ENCODE measurements at regions not wholly inside any gene's neighbourhood (a gene's known extent, or its start where the extent isn't known, plus 50 kb on each side); places are given as distances from the start of the nearest gene placed in this dataset.

GRCh38 chr1:192937128-192937527, 122.0 kb downstream of the UCHL5 start:
- CTCF ChIA-PET = no interaction called here
- no peak for DNase-seq (ENCODE audit: low read depth, low spot score)
- H3K4me3 ChIP-seq (ENCODE audit: low read depth, low read length) = no peak overlapping the region
- no peak for TF ChIP-seq CTCF (IDR thresholded peaks at IDR 0.05; ENCODE audit: insufficient read depth, low read length, missing control alignments)
- POLR2A ChIA-PET = no interaction called here

GRCh38 chr1:192939440-192939839, 119.7 kb downstream of the UCHL5 start:
- ChIA-PET CTCF (interaction anchor here (0.7 kb wide), 1 partner anchor 32 kb away, joined by 4 read pairs; no protein-coding TSS in a partner anchor), POLR2A (no interaction called here)
- H3K4me3 ChIP-seq (ENCODE audit: low read depth, low read length) = no peak overlapping the region
- no peak for TF ChIP-seq CTCF (IDR thresholded peaks at IDR 0.05; ENCODE audit: insufficient read depth, low read length, missing control alignments)
- no peak for DNase-seq (ENCODE audit: low read depth, low spot score)

- no peak for DNase-seq (ENCODE audit: low read depth, low spot score)
- CTCF ChIA-PET = no interaction called here
- H3K4me3 ChIP-seq (ENCODE audit: low read depth, low read length) = no peak overlapping the region
- POLR2A ChIA-PET = no interaction called here
- TF ChIP-seq CTCF (IDR thresholded peaks at IDR 0.05; ENCODE audit: insufficient read depth, low read length, missing control alignments) = no peak
Observed at GRCh38 chr1:192940658-192941057, 118.5 kb downstream of the UCHL5 start.

- TF ChIP-seq CTCF (IDR thresholded peaks at IDR 0.05; ENCODE audit: insufficient read depth, low read length, missing control alignments) = no peak
- DNase-seq (ENCODE audit: low read depth, low spot score) = no peak
- ChIA-PET CTCF (no interaction called here), POLR2A (no interaction called here)
- H3K4me3 ChIP-seq (ENCODE audit: low read depth, low read length) = no peak overlapping the region
Observed at GRCh38 chr1:192941722-192942411, 117.3 kb downstream of the UCHL5 start.

GRCh38 chr1:192943108-192943507, 116.1 kb downstream of the UCHL5 start:
- CTCF ChIA-PET = no interaction called here
- POLR2A ChIA-PET = no interaction called here
- no peak overlapping the region for H3K4me3 ChIP-seq (ENCODE audit: low read depth, low read length)
- no peak for DNase-seq (ENCODE audit: low read depth, low spot score)
- no peak for TF ChIP-seq CTCF (IDR thresholded peaks at IDR 0.05; ENCODE audit: insufficient read depth, low read length, missing control alignments)

GRCh38 chr1:192943522-192943921, 115.6 kb downstream of the UCHL5 start:
- no peak for TF ChIP-seq CTCF (IDR thresholded peaks at IDR 0.05; ENCODE audit: insufficient read depth, low read length, missing control alignments)
- ChIA-PET CTCF (no interaction called here), POLR2A (no interaction called here)
- no peak overlapping the region for H3K4me3 ChIP-seq (ENCODE audit: low read depth, low read length)
- DNase-seq (ENCODE audit: low read depth, low spot score) = no peak

Measured in AG04449 (cell line).